Hematopoietic multipotent progenitor cell treated with erythropoietin and hydrocortisone succinate and interleukin-3 and kit ligand, for 15 days (in vitro differentiated cells): ENCODE measurements at regions not wholly inside any gene's neighbourhood (a gene's known extent, or its start where the extent isn't known, plus 50 kb on each side); places are given as distances from the start of the nearest gene placed in this dataset.

ENCODE experiments used
- DNase-seq: peaks from one replicate; pipeline ENCODE4 v3.0.0-alpha.2; 2015; ENCODE audit warnings: low spot score

DNA sequence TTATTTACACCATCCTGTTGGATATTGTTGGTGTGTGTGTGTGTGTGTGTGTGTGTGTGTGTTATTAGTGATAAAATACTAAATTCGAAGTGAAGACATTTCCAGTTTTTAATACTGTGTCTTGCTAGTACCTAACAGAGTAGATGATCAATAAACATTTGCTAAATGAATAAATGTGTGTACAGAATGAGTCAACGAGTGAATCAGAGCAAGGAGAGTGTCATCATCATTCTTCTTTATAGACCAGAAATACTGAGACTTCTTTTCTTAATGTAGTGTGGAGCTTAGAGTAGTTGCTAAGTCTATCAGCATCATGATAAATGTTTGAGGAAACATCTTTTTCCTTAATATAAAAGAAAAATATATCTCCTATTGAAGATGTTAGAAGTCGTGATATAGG, 169.7 kb upstream of the SATB2 start:
- no peak for DNase-seq

DNA sequence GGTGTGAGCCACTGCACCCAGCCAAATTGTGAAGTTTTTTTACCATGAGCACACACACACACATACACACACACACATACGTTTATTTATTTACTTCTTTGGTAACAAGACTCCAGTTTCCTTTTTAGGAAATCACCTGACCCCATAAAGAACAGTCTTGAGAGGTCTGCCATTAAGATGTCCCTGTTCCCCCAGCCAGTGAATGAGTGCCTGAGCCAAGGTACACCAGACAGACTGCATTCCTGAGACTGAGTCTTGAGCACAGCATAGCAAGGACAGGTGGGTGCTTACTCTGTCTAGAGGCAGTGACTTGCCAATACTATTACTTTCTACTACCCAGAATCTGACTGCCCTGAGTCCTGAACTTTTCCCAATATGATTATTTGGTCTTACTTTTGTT, 167.2 kb upstream of the SATB2 start:
- no peak for DNase-seq

DNA sequence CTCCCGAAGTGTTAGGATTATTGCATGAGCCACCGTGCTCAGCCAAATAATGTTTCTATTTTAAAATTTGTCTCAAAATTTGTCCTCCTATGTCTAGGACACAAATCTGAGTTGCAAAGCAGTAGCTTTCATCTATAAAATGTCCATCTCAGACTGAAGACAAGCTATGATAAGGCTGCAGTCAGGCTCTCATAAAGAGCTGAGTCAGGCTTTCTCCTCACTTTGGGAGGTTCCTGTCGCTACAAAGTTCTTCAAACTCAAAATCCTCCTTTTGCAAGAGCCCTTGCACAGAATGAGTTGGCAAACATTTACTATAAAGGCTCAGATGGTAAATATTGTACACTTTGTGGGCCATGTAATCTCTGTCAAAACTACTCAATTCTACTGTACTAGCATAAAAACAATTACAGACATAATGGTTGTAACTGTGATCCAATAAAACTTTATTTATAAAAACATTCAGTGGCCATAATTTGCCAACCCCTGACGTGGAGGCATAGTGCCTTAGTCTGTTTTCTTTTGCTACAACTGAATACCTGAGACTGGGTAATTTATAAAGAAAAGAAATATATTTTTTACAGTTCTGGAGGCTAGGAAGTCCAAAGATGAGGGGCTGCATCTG, 154.9 kb upstream of the SATB2 start:
- DNase-seq = no peak

DNA sequence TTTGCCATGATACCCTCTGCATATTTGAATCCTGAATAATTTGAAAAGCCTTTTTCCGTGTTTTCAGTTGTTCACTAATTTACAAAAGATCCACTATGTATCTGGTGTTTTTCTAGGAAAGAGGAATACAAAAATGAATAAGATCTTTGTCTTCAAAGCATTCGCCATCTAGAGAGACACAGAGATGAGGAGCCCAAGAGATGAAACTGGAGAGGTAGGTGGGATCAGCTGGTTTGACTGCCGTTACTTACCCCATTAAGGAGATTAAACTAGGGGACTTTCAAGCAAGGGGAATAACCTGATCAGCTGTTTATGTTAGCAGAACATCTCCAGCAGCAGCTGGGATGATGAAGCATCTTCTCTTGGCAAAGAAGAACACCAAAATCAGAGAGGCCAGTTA, 150.2 kb upstream of the SATB2 start:
- no peak for DNase-seq

DNA sequence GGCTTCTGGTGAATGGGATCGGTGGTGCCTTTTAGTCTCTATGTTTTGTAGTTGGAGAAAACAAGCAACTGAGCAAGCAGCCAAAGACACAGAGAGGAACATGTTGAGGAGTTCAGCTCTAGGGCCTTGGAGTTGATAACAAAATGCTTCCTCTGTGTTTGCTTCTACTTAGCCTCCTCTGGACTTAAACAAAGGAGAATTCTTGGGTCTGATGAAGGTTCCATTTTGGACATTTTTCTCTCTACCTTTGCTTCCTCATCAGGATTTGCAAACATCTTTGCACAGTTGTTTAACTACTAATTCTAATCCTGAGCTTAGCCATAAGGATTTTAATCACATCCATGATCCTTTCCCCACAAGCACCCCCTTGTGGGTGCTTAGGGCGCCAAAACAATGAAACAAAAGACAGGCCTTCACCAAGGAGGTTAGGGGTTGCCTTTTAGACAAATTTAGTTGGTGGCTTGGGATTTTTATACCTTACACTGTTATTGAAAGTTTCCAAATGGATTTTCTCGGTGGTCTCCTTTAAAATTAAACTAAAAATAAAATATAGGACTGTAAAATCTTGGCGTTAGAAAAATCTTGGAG, 148.5 kb upstream of the SATB2 start:
- DNase-seq = no peak

DNA sequence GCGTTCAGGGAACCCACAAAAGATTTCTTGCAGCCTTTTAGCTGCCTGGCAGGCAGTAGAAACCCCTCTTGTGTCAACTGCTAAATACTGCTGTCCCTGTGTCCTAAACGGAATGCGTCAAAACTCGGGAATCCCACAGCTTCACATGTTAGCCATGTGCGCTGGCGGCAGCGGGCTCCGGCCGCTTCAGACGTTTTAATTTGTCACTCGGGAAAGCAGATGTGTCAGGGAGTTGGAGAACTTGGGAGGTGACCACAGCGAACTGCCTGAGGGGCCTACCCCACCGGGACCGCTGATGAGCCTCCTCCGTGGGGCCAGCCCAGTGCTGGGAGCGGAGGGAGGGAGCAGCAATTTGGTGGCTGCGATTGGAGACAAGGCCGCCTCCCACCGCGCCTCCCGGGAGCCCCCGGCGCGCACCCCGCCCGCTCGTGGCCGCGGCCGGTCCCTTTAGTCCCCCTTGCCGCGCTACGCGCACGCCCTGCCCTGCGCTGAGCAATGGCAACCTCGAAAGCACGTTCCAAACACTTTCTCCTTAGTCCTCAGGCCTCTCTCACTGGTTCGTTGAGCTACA, 146.1 kb upstream of the SATB2 start:
- no peak for DNase-seq

DNA sequence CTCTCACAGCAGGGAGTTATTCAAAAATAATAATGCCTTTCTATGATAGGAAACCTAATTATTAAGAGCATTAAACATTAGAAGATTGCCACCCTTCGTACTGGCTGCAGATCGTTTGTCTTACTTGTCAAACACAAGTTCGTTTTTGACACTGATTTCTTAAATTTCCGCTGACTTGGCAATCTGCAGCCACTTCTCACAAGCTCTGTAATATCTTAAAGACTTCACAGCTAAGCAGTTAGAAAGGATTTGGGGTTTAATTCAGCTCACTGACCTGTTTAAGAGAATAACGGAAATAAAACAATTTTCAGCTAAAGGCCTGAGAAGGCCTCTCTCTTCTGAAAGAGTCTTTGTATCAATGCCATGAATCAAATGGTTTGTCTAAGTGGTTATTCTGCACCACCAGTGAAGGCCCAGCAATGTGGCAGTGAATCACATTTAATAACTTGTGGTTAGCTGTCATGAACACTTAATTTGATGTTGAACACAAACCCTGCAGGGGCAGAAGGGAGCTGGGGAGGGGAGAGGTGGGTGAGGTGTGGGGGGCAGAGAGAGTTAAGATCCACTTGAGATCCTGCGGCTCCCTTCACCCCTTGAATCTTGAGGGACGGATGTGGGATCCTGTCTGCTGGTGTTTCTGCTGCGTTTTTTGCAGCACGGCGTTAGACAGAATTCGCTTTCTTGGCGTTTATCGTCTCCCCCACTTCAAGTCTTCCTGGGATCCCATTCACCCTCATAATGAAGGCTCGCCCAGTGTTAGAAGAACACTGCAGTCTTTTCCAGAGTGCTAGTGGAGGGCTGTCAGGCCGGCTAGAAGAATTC, 145.4 kb upstream of the SATB2 start:
- DNase-seq = no peak

DNA sequence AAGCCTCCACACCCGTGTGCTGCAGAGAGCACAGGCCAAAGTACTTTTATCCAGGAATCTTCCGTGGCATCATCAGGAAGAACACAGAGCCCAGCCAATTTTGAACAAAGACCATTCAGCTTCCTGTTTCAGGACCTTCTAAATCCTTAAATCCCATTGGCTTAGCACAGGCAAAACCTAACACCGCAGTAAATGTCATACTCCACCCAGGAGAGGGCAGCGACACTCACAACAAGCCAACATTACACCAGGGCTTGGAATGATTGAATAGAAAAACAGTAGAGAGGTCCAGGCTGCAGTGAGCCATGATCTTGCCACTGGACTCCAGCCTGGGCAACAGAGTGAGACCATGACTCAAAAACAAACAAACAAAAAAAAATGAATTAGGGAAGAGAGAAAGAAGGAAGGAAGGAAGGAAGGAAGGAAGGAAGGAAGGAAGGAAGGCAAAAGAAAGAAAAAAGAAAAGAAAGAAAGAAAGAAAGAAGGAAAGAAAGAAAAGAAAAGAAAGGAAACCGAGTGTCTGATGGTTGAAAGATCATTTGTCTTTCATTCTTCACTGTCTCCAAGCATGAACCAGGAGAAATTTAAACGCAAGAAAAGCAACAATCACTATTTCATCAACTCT, 144.6 kb upstream of the SATB2 start:
- no peak for DNase-seq

DNA sequence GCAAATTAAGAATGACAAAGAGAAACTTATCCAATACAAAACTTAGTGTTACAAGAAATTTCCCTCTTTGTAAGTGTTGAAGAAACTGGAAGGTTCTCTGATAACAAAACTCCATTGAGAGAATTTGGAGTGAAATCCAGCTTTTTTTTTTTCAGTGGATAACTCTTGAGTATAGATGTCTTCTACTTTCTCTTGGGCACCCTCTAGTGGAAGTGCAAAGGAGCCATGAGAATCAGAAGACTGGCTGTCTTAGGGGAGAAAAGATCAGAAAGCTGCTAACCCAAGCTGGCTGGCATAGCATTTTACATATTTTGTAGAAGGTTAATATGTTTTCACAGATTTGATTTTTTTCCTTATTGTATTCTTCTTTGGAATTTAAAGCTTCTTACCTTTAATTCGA, 138.8 kb upstream of the SATB2 start:
- DNase-seq = no peak

DNA sequence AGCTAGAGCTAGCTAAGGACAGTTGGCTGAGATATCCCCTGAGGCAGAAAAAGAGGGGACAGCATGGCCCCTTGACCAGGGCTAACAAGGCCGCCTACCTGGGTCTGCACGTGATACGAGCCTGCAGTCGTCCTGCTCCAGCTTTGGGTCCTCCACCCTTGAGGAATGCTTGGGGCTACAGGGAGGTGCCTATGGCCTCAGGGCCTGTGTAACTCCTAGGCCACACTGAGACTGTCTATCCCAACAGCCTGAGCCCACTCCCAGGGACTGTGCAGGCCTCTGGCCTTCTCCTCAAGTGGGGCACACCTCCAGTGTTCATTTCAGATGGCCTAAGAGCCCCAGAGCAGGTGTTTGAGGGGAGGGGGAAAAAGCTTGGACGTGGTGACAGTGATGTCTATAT, 136.7 kb upstream of the SATB2 start:
- DNase-seq = no peak

DNA sequence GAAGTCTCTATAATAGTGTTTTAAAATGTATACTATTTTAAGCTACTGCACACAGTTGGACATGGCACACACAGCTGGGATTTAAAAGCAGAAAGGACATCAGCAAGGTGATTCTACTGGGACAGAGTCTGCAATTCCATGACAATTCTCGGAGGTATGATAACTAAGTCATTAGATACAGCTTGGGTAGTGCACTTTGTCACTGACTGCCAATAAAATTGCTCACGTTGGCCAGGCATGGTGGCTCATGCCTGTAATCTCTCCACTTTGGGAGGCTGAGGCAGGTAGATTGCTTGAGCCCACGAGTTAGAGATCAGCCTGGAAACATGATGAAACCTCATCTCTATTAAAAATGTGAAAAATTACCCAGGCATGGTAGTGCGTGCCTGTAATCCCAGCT, 134.1 kb upstream of the SATB2 start:
- DNase-seq = no peak

DNA sequence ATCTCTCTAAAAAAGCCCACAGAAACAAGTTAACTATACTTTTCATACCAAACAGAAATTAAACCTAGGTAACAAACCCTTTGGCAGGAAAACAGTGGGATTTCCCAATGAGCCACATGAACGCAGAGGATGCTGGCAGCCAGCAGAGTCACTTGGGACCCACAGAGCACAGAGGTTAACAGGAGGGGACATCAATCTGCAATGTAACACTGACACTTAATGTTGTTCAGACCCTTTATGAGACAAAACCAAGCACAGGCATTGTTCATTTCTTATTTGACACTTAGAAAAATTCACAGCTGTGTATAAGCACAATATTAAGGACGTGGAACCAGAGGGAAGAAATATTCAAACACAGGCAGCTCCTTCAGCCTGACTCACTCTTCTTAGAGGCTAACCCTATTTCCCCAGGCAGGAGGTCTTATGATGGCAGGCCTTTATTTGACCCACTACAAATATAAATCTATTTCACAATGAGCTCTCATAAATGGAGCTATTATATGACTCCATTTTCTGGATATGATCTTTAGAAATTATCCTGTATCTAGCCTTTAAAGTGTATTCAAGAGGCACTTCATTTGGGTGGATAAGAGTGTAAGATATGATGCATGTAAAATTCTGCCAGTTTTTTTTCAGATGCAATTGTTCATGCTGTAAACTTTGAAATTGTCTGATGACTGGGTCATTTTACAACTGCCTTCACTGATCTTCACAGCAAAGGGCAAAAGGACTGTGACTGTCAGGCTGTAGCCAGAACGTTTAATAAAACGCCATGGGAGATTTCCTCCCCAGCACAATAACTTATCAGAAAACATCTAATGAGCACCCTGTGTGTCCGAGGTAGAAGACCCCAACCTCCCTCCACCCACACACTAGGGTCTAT, 132.8 kb upstream of the SATB2 start:
- no peak for DNase-seq

DNA sequence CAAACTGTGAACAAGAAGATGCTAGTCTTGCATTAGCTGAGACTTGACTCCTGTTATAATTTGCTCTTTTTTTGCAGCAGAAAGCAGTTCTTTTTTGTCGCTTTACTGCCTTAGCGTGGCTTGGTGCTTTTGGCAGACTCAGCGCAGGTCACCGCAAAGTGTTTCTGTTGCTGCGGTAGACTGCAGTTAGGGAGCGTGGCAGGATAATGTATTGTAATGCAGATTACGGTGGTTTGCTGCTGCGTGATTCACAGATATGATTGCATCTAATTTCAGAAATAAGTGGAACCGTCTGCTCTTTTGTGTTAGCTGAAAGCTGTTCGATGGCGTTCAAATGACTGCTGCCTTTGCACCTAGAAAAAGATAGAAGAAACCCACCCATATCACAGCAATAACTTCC, 131.6 kb upstream of the SATB2 start:
- DNase-seq = no peak

DNA sequence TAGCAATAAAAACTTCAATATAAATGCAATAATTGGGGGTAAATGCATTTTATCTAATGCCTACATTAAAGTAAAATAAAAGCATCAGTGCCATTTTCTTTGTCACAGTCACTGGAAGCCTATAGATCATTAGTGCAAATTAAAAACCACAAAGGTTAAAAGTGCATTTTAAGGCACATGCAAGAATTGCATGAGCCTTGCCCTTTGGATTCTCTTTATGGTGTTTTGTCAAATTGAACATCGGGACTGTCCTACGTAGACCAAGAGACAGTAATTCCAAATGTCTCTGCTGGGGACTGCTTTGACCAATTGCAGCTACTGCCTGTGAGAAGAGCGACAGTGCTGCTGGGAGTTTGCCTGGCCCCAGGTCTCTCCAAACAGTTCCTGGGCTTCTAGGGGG, 130.3 kb upstream of the SATB2 start:
- DNase-seq = no peak

DNA sequence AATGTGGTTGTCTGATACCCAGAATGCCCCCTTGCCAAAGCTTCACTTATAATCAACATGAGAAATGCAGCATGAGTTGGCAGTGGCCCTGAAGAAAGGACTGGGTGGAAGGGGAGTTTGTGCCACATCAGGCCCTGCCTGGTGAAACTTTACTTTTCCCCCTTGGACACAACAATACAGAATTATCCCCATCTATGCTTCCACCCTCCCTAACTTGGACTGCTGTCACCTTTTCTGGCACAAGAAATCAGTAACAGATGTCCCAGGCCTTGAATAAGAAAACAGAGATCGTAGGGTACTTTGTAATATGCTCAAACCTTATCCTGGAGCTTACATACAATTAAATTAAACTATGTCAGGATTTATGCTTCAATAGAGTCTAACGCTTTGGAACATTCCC, 128.9 kb upstream of the SATB2 start:
- DNase-seq = no peak

DNA sequence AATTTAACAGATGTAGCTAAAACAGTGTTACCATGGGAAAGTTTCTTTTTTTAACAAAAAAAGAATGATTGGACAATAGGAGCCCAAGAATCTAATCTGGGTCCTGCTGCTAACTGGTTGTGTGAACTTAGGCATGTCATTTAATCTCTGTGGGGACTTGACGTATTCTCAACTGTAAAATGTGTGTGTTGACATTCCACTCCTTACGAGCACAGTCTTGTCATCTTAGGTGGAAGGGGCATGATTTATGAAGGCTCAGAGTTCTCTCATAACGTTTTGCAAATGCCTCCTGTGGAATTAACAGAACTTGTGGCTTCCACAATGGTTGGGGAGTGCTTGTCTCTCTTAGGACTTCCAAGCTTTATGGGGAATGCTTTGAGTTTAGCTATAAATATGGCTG, 125.9 kb upstream of the SATB2 start:
- no peak for DNase-seq

DNA sequence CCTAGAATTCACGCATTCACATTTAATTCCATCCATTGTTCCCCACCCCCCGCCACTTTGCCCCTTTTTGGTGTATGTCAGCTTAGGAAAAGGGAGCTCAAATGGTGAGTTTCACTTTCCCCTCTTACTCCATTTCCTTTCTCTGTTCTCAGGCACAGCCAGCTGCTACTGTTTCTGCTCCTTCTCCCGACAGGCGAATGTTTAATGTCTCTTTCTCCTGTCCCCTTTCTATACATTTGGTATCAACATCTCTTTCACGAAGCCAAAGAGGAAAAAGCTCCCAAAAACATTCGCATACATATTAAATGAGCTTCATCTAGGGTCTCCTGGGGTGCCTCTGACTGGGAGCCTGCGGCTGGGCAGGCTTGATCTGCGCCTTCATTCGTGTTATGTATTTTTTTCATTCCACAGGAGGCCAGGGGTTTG, 124.2 kb upstream of the SATB2 start:
- DNase-seq = no peak

DNA sequence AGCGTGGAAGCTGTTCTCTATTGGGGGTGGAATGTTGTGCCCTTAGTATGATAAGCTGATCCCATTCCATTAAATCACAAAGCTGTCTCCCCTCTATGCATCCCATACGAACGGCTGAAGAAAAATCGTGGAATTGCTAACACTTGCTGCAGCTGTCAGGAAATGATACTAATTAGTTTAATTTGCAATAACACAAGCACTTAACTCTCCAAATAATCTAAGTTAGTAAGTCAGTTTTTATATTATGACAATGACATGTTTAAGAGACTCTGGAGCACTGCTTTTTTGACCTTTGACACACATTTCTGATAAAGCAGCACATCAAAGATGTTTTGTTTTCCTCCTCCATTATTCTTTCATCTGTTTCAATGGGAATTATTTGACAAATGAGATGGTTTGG, 123.7 kb upstream of the SATB2 start:
- DNase-seq = no peak

DNA sequence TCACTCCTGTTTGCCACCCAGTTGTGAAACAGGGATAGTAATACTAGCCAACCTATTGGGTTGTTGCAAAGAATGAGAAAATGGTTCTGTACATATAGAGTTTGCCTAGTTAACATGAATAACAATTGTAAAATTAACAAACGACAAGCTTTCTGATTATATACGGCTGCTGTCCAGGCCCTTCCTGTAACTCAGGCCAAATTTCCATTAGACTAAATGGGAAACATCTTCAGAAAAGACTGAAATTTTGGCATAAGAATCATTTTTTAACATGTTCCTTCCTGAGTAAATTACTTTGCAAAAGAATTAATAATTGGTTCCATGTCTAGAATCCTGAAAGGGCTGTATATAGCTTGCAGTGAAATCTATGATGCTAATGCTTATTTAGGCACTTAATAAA, 117.7 kb upstream of the SATB2 start:
- no peak for DNase-seq

DNA sequence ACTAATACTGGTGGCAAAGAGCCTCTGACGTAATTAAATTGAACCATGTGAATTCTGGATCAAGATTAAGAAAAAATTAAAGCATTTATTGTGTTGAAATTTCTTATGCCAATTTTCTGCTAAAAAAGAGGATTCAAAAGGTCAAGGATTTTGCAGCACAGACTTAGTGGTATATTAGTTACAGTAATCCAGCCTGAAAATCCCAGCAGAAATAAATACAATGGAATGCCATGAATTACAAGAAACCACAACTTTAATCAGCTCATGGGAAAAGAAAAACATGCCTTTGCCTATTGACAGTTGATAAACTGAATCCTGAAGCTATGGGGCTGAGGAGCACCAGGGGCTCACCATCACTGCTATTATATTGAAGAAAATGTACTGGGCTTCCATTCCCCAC, 114.8 kb upstream of the SATB2 start:
- no peak for DNase-seq

DNA sequence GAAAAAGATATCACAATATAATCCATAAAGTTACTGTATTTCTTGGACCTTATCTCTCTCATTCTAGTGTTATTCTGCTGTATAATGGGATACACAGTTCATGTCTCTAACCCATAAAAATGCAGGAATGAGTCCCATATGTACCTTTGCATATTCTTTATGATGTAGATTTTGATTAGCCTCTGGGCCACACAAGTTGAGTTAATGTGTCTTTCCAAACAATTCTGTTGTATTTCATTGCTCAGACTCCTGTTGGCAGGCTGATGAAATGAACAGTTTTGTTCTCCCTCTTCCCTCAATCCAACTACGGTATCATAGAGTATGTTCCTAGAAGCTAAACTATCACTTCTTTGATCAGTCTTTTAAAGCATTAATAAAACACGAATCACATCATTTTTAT, 113.2 kb upstream of the SATB2 start:
- DNase-seq = no peak

DNA sequence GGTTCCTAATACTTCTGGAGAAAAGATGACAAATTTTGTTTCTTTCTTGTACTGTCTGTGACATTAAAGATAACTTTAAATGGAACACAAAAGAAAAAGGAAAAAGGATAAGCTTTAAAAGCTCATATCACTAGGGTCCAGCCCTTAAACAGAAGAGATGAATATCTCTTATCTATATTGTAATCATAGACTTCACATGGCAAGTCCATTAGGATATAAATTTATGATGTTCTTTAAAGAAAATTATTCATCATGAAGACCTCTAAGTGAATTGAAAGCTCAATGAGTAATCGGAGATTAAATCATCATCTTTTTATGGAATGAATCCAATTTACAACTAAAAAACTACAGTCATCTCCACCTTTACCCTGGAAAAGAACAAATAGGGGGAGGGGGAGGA, 111.6 kb upstream of the SATB2 start:
- no peak for DNase-seq
